SW480 (cell line): ENCODE measurements at regions not wholly inside any gene's neighbourhood (a gene's known extent, or its start where the extent isn't known, plus 50 kb on each side); places are given as distances from the start of the nearest gene placed in this dataset.
"Not testable (repeated sequence)": the region's sequence is repeated elsewhere in the genome, so short reads cannot be mapped to it uniquely, and the experiment has no call there.

ENCODE experiments used
- DNase-seq: peaks from one replicate; pipeline ENCODE4 v3.0.0-alpha.2; 2016; ENCODE audit warnings: low spot score

GRCh38 chr3:68676136-68676535 lies 256.2 kb downstream of the TAFA4 start:
- DNase-seq = no peak

- DNase-seq = no peak
Measured at GRCh38 chr3:68667346-68667745, 265.0 kb downstream of the TAFA4 start.

GRCh38 chr3:68666429-68667136 lies 265.8 kb downstream of the TAFA4 start:
- DNase-seq = no peak

- DNase-seq = no peak
Measured at GRCh38 chr3:68664276-68664675, 268.1 kb downstream of the TAFA4 start.

- no peak for DNase-seq
Measured at GRCh38 chr3:68662176-68662575, 270.2 kb downstream of the TAFA4 start.

GRCh38 chr3:68650657-68651056 lies 281.7 kb downstream of the TAFA4 start:
- DNase-seq = not testable (repeated sequence)

GRCh38 chr3:68648494-68648893 lies 283.9 kb downstream of the TAFA4 start:
- peak; percentile 2 for DNase-seq

- no peak for DNase-seq
Measured at GRCh38 chr3:68631850-68632545, 300.3 kb downstream of the TAFA4 start.

GRCh38 chr3:68620211-68620610 lies 312.1 kb downstream of the TAFA4 start:
- DNase-seq = no peak

GRCh38 chr3:68614087-68614486 lies 318.3 kb downstream of the TAFA4 start:
- no peak for DNase-seq

- no peak for DNase-seq
Measured at GRCh38 chr3:68571321-68571720, 361.0 kb downstream of the TAFA4 start.

- DNase-seq = no peak
Measured at GRCh38 chr3:68560728-68561127, 371.6 kb downstream of the TAFA4 start.

- DNase-seq = no peak
Measured at GRCh38 chr3:68535782-68536181, 396.6 kb downstream of the TAFA4 start.

GRCh38 chr3:68523330-68523729 lies 409.0 kb downstream of the TAFA4 start:
- no peak for DNase-seq

GRCh38 chr3:68515237-68515636 lies 417.1 kb downstream of the TAFA4 start:
- DNase-seq = no peak

GRCh38 chr3:68504201-68504600 lies 428.1 kb downstream of the TAFA4 start:
- DNase-seq = no peak

GRCh38 chr3:68485845-68486244 lies 446.5 kb downstream of the TAFA4 start:
- not testable (repeated sequence) for DNase-seq

- no peak for DNase-seq
Measured at GRCh38 chr3:68485051-68485450, 447.3 kb downstream of the TAFA4 start.

GRCh38 chr3:68483601-68484000 lies 448.7 kb downstream of the TAFA4 start:
- DNase-seq = no peak

GRCh38 chr3:68483041-68483440 lies 449.3 kb downstream of the TAFA4 start:
- no peak for DNase-seq

GRCh38 chr3:68482565-68482964 lies 449.8 kb downstream of the TAFA4 start:
- no peak for DNase-seq

GRCh38 chr3:68479779-68480178 lies 452.6 kb downstream of the TAFA4 start:
- DNase-seq = no peak

GRCh38 chr3:68468695-68469375 lies 463.5 kb downstream of the TAFA4 start:
- DNase-seq = no peak
